Fibroblast of pulmonary artery (primary cell): ENCODE measurements at regions not wholly inside any gene's neighbourhood (a gene's known extent, or its start where the extent isn't known, plus 50 kb on each side); places are given as distances from the start of the nearest gene placed in this dataset.

Experiments
- DNase-seq: peaks from one replicate; pipeline ENCODE4 v3.0.0-alpha.2; 2010; ENCODE audit warnings: low read depth
- H3K4me3 ChIP-seq: replicated peaks from 2 replicates; pipeline ENCODE4 v1.5.1; 2011; ENCODE audit warnings: low read depth, mild to moderate bottlenecking, control low read depth, low read length, moderate library complexity
- CTCF ChIP-seq: IDR thresholded peaks from 2 replicates; pipeline ENCODE4 v1.5.1; 2011; ENCODE audit warnings: mild to moderate bottlenecking, control low read depth, low read length, inconsistent platforms; ENCODE audit errors: missing control alignments

DNA sequence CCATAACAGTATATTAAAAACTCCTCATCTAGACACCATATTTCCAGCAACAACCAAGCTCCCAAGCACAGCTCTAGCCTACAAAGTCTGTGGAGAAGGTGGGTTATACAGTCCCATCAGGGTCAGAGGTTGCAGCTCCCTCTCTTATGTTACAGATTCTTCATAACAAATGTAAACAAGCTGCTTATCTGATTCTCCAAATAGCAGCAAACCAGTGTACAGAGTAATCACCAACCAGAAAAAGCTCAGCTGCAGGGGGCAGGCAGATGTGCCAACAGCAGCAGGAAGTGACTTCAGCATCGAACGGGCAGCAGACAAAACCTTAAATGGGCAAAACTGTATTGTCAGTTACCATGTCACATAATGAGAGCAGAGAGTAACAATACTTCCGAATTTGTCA, 52.9 kb upstream of the NABP1 start:
- no peak overlapping the region for H3K4me3 ChIP-seq
- peak; percentile 65 for DNase-seq

DNA sequence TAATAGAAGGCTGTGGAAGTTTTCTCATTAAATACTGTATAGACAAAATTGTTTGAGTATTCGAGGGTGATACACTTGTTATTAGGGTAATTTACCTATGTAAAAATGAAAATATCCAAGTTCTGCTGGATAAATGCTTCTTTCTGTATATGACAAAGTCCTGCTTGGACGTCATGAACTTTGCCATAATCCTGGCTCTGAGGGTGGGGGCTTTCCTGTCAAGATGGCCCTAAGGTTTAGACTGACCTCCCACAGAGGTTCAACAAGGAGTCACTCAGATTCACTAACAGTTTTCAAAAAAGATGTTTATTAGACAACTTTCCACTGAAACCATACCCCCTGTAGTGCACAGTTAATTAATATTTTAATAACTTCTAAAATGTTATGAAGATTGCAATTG, 52.5 kb upstream of the NABP1 start:
- DNase-seq = no peak
- no peak for TF ChIP-seq CTCF
- no peak overlapping the region for H3K4me3 ChIP-seq

More for the DNA sequence above, 52.9 kb upstream of the NABP1 start:
- no peak for TF ChIP-seq CTCF

GRCh38 chr2:191626497-191627151, 51.3 kb upstream of the NABP1 start:
- H3K4me3 ChIP-seq = no peak overlapping the region
- TF ChIP-seq CTCF = no peak
- DNase-seq = peak; percentile 71

DNA sequence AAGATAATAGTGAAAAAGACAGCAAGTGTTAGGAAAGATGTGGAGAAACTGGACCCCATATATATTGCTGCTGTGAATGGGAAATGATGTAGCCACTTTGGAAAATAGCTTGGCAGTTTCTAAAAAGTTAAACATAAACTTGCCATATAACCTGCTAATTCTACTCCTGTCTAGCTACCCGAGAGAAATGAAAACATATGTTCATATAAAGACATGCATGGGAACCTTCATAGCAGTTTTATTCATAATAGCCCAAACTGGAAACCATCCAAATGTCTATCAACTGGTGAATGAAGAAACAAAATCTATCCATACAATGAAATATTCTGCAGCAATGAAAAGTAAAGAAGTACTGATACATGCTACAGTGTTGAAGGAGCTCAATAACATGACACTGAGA, 50.4 kb upstream of the NABP1 start:
- H3K4me3 ChIP-seq = no peak overlapping the region
- DNase-seq = no peak
- no peak for TF ChIP-seq CTCF
